NCI-H510A treated with DMSO at 0.1 percent for 48 hours (cell line): ENCODE measurements at regions not wholly inside any gene's neighbourhood (a gene's known extent, or its start where the extent isn't known, plus 50 kb on each side); places are given as distances from the start of the nearest gene placed in this dataset.

Experiments
- DNase-seq: peaks from one replicate; lab custom pipeline; 2025; lab: John Stamatoyannopoulos, UW

GRCh38 chr14:55500219-55500701, 59.8 kb upstream of the TBPL2 start:
- DNase-seq, result no peak

GRCh38 chr14:55500708-55501107, 60.3 kb upstream of the TBPL2 start:
- DNase-seq, result no peak

GRCh38 chr14:55502746-55503284, 62.4 kb upstream of the TBPL2 start:
- DNase-seq, result no peak

GRCh38 chr14:55505846-55506245, 65.4 kb upstream of the TBPL2 start:
- peak; percentile 24 for DNase-seq

- no peak for DNase-seq
These were observed 68.3 kb upstream of the TBPL2 start for GRCh38 chr14:55508676-55509075.

- no peak for DNase-seq
These were observed 67.6 kb upstream of the KTN1 start for GRCh38 chr14:55512421-55512820.

- DNase-seq, result no peak
These were observed 66.5 kb upstream of the KTN1 start for GRCh38 chr14:55513491-55513890.

- no peak for DNase-seq
These were observed 65.1 kb upstream of the KTN1 start for GRCh38 chr14:55514819-55515490.

- DNase-seq, result no peak
These were observed 63.2 kb upstream of the KTN1 start for GRCh38 chr14:55516776-55517175.

GRCh38 chr14:55518391-55518790, 61.6 kb upstream of the KTN1 start:
- DNase-seq, result no peak

- no peak for DNase-seq
These were observed 60.4 kb upstream of the KTN1 start for GRCh38 chr14:55519473-55520080.

GRCh38 chr14:55523321-55523720, 56.7 kb upstream of the KTN1 start:
- no peak for DNase-seq
